ENCODE measurements at regions not wholly inside any gene's neighbourhood (a gene's known extent, or its start where the extent isn't known, plus 50 kb on each side); places are given as distances from the start of the nearest gene placed in this dataset.
"Not testable (repeated sequence)": the region's sequence is repeated elsewhere in the genome, so short reads cannot be mapped to it uniquely, and the experiment has no call there.

DNA sequence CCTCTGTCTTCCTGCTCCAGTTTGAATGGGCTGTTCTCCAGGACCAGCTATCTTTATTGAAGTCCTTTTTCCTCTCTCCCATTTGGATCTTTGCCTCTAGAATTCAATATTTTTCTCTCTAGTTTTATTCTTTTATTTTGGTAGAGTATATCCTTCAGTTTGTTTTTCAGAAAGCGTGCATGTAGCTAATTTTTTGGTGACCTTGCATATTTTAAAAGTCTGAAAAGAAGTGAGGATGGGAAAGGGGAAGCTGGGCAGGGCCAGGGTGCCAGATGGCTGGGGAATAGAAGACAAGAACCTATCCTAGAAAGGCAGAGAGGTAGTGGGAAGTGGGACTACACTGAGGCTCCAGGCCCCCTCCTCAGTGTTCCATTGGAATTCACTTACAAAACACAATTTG, 95.0 kb upstream of the ZBED5 start:
- DNase-seq (ENCODE audit: low read depth): no peak

DNA sequence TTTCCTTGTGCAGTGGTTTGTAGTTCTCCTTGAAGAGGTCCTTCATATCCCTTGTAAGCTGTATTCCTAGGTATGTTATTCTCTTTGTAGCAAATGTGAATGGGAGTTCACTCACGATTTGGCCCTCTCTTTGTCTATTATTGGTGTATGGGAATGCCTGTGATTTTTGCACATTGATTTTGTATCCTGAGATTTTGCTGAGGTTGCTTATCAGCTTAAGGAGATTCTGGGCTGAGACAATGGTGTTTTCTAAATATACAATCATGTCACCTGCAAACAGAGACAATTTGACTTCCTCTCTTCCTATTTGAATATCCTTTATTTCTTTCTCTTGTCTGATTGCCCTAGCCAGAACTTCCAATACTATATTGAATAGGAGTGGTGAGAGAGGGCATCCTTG, 90.1 kb upstream of the ZBED5 start:
- not testable (repeated sequence) for DNase-seq (ENCODE audit: low read depth)

DNA sequence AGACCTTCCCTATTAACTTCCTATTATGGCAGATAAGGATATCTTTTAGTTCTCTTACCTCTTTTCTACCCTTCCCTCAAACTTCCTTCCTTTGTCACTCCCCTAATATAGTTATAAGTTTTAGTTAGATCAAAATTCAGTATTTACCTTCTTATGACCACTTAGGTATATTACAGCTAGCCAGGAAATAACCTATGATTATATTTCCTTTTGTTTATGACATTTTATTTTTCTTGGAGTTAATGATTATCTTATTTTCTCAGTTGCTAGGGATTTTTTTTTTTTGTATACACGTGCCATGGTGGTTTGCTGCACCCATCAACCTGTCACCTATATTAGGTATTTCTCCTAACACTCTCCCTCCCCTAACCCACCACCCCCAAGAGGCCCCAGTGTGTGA, 88.2 kb upstream of the ZBED5 start:
- no peak for DNase-seq (ENCODE audit: low read depth)

DNA sequence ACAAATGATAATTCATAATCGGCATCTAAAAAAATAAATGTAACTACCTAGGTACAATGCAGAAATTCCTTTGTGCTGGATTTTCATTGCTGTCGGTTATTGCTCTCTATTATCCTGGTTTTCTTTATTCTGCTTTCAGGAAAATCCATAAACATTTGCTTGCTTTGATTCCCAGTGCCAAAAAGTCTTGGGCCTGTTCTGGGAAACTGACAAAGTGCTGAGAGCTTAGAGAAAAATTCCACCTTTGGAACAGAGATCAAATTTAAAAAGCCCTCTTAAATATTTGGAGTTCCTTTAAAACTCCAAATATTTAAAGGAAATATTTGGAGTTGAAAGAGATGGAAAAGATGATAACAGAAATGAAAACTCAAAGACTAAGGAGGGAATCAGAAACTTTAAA, 87.3 kb upstream of the ZBED5 start:
- no peak for DNase-seq (ENCODE audit: low read depth)

DNA sequence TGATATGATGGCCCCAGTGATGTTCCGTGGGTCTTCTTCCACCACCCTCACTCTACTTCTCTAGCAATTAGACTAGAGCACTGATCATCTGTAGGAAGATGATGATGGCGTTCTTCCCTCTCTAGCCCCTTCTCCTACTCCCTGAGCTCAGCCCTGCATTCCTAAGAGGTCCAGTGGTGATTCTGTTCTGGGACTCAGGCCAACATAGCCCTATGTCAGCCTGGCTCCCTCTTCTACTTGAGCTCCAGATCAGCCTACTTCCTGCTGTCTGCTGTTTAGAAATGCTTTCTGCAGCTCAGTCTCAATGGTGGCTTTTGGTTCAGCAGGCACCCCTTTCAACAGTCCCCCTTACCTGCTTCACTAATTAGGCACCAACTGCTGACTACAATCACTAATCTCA, 86.1 kb upstream of the ZBED5 start:
- DNase-seq (ENCODE audit: low read depth): no peak

DNA sequence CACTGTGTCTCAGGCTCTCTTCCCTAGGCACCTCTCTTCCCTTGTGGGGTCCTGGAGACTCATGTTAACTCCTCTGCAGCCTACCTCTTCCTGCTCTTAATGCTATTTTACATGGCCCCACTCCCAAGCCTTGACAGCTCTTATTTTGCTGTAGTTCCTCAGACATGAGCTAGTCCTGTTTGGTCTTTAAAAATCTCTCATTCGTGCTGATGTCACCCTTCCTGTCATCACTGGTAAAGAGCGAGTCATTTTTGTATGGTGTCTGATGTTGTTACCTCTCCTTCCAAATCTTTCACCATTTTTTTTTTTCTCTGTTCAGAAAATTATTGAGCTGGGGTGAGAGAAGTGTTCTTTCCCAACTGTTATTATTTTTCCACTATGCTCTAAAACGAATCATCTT, 84.8 kb upstream of the ZBED5 start:
- no peak for DNase-seq (ENCODE audit: low read depth)

DNA sequence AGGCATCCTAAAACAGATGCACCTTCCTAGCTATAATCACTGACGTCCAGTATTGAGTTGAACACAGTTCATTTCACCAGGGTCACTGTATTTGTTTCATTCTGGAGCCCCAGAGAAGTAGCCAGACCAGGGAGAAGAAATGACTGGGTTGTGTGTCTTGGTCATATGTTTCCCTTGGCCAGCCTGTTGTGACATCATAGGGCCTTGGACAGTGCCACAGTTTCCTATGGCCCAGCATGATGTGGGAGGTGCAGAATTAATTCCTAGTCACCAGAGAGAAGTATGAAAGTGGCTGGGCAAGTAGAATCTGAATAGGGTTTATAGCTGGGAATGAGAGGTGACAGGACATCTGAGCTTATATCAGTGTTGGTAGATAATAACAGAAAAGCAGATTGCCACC, 84.0 kb upstream of the ZBED5 start:
- DNase-seq (ENCODE audit: low read depth): no peak

DNA sequence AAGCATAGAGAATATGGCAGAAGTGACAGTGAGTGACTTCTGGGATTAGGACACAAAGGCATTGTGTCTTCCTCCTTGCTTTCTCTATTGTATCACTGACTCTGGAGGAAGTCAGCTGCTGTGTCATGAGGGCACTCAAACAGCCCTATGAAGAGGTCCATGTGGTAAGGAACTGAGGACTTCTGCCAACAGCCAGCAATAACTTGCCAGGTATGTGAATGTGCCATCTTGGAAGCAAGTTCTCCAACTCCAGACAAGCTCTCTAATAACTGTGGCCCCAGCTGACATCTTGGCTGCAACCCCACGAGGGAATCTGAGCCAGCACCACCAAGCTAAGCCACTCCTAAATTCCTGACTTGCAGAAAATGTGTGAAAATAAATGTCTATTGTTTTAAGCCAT, 83.6 kb upstream of the ZBED5 start:
- no peak for DNase-seq (ENCODE audit: low read depth)

DNA sequence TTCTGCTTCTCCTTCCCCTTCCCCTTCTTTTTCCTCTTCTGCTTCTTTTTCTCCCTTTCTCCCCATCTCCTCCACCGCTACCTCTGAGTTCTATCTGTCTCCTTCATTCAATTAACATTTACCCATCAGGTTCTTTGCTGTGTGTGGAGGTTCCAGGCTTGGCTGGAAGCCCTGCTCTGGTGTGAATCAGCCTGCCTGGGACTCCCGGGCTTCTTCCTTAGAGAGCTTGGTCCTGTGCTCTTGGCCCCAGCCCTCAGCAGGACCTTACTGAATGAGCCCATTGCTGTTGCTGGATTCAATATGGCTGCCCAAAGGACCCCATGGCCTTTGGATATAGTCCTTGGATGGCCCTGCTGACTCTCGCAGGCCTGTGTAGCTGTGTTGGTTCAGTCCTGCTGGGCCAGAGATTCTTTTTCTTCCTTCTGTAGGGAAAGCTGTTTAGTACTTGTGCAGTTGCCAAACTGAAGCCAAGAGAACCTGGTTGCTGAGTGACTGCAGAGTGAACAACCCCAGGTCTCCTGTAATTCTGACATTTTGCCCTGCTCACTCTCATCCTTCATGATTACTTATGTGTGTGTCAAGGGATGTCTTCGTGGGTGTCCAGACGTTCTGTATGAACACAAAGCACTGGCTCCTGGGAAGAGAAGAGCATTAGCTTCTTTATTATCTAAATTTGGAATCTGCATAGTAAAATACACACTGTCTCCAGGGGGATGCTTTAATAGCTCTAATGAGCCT, 81.0 kb upstream of the ZBED5 start:
- no peak for DNase-seq (ENCODE audit: low read depth)

DNA sequence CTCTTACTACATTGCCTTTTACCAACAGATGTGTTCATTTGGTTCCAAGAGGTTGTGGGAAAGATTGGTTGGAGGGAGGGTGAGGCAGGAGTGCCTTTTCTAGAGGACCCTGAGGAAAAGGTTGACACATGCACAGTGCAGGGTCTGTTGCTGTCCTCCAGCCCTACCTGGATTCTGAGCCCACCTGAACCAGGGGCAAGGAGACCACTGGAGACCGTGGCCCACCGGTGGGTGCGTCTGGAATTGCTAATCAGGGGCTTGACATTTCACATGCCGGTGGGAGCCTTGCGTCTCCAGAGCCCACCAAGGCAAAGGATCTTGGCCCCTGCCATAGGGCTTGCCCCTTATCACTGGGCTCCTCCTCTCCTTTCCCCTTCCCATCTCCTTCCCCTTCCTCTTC, 80.4 kb upstream of the ZBED5 start:
- DNase-seq (ENCODE audit: low read depth): no peak

DNA sequence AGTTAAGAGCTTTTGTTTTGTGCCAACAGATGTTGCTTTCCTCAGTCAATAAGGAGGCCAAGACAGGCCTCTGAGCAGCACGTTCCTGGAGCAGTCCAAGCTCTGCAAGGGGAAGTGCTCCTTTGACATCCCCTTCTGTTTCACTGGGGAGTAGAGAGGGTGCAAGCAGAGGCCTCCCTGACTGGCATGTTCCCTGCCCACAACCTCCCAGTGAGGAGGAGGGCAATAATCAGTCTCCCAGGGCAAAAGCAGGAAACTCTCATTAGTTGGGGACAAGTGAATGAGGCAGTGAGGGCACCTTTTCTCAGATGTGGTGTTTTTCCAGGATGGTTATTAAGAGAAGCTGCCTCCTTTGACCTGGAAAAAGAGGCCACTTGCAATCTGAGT, 79.5 kb upstream of the ZBED5 start:
- DNase-seq (ENCODE audit: low read depth): no peak

DNA sequence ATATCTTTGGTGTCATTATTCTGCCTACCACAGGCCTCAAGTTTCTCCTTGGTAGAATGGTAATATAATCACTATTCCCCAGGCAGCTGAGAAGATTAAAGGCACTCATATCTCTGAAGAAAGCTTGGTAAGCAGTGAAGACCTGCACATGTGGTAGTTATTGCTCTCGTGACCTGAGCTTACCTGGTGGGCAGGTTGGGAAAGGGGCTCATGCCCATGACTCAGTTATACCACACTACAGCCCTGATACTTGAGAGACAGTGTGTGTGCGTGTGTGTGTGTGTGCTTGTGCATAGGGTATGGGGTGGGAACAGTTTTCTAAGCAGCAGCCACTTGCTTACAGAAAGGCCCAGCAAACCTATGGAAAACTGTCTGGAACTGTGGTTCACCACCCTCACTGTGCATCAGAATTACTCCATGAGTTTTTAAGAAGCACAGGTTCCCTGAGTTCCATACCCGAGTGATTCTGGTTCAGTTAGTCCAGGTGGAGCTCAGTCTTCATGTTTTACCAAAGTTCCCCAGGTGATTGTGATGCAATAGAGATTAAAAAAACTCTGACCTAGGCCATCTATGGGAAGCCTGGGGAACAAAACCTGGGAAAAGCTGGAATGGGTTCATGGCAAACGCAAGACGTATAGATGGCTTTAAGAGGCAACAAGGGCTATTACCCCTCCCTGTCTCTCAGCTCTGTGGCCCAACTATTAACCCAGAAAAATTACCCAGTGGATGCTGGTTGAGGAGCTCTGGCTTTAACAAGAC, 79.0 kb upstream of the ZBED5 start:
- DNase-seq (ENCODE audit: low read depth): no peak

DNA sequence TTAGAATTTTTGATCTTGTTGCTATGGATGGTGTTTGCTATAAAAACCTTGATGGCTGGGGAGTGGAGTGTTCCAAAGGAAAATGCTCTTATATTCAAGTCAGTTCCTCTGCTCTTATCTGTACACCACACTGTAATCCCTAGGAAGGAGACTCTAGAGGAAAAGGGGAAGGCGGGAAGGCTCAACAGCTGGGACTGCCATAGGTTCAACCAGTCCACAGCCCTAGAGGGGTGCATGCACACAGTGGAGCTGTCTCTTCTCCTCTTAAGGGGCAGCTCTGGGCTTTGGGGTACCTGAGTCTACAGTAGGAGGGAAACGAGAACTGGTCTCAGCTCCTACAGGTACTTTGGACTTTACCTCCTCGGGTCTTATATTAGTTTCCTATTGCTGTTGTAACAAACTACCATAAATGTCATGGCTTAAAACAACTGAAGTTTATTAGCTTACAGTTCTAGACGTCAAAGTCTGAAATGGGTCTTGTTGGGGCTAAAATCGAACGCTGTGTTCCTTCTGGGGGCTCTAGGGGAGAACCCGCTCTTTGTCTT, 77.2 kb upstream of the ZBED5 start:
- no peak for DNase-seq (ENCODE audit: low read depth)

DNA sequence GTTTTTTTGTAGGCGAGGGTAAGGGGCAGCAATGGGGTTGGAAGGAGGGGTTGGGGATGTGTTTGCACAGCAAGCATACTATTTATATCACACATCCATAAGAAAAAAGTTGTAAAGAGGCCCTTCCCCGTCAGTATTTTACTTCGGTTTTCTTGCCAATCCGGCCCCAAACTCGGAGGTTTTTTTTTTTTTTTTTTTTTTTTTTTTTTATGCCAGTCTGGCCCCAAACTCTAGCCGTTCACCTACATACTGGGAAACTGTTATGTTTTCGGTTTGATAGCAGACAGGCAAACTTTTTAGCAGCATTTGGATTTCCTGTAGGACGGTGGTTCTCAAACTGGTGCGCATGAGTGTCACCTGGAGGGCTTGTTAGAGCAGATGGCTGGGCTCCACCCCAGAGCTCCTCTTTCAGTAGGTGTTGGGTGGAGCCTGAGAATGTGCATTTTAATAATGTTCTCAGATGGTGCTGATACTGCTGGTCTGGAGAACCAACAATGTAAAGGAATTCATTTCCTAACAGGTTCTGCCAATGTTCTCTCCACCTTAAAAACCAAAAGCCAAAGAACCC, 76.5 kb upstream of the ZBED5 start:
- no peak for DNase-seq (ENCODE audit: low read depth)

DNA sequence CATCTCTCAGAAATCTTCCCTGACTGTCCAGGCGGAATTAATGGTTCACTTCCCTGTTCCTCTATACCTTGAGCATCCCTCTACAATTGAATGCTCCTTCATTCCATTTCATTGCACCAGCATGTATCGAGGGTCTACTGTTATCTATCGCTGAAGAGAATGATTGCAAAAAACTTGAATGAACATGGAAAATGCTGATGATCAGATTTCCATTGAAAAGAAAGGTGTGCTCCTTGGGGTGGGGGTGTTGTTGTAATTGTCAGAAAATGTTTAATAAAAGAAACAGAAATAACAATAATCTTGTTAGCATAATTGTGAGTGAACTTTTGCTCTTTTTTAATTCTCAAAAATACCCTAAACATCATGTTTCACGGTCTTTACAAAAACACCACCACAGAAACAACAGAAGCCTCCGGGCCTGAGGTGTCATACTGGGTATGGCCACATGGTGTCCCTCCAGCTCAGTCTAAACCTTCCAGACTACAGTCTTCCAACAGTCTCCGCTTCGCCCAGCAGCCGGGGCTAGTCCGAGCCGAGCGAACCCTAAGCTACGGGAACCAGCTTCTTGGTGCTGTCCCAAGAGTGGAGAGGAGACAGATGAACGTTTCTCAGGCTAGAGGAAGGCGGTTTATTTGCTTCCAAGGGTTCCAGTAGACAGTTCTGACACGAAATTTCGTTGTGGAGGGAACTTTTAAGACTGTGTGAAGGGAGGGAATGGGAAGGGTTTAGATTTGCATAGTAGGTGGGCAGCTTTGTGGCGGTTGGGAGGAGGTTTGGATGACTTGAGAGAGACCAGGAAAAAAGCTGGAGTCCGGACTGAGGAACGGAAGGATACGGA, 75.8 kb upstream of the ZBED5 start:
- peak; percentile 92 for DNase-seq (ENCODE audit: low read depth)

DNA sequence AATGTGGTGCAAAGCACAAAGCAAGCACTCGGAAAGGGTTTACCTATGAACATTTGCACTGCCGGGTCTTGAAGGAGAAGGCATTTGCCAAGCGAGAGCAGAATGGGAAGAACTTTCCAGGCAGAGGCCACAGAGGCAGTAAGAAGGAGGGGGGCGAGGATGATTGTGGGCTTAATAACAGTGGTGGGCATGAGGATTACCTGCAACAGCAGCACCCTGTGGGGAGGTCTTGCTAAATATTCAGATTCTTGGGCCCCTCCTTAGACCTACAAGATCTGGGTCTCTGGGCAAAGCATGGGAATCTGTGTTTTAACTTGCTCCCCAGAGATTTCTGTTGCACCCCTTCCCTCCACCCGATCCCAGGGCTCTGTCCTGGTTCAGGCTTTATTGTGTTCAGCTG, 75.1 kb upstream of the ZBED5 start:
- no peak for DNase-seq (ENCODE audit: low read depth)

DNA sequence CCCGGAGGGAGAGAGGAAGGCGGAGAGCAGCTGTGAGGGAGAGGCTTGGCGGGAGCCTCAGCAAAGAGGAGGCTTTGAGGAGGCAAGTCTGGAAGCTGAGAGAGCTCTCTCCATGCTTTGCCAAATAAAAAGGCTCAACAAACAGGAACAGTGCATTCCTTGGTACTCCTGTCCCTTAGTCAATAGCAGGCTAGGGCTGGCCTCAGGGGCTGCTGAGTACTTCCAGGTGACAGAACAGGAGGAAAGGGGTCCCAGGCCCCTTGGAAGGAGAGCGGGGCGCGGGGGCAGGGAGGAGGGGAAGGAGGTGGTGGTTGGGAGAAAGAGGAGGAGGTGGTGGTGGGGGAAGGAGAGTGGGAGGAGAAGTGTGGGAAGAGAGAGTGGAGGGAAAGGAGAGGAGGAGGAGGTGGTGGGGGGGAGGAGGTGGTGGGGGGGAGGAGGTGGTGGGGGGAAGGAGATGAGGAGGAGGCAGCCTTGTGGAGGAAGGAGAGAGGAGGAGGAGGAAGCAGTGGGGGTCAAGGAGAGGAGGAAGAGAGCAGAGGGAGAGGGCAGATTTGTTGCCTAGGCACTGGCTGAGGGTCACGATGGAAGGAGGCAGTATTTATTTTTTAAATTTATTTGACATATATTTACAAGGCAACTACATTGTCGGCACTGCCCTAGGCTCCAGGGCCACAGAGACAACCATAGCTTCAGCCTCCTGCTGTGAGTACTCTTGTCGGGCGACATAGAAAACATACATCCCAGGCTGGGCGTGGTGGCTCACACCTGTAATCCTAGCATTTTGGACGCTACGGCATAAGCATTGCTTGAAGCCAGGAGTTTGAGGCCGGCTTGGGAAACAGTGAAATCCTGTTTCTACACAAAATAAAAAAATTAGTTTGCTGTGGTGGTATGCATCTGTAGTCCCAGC, 74.2 kb upstream of the ZBED5 start:
- no peak for DNase-seq (ENCODE audit: low read depth)

DNA sequence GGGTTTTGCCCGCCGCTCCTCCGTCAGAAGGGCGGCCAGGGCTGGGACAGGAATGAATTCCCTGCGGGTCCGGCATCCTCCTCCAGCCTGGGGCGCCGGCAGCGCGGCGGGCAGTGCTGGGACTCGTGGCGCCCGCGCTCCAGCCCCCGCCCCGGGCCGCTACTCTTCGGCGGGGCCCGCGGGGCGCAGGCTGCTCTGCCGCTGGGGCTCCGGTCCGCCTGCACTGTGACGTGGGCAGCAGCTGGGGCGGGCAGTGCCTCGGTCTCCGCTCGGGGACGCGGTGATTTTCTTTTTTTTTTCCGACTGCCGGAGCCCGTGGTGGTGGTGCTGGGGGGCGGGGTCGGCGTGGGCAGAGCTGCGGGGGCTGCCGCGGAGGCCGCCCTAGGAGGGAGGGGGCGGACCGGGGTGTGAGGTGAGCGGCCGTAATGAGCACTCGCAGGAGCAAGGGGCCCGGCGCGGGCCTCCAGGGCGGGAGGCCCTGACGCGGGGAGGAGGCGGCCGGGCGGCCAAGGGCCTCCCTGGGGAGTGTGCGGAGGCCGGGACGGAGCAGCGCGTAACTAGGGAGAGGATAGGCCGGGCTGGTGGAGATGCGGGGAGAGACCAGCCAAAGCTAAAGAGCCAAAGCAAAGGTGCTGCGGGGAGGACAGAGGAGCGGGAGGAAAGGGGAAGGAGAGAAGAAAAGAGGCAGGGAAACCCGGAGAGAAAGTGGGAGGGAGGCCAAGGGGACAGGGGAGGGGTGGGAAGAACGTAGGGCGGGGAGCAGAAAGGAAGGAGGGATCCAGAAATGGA, 73.3 kb upstream of the ZBED5 start:
- peak; percentile 76 for DNase-seq (ENCODE audit: low read depth)

DNA sequence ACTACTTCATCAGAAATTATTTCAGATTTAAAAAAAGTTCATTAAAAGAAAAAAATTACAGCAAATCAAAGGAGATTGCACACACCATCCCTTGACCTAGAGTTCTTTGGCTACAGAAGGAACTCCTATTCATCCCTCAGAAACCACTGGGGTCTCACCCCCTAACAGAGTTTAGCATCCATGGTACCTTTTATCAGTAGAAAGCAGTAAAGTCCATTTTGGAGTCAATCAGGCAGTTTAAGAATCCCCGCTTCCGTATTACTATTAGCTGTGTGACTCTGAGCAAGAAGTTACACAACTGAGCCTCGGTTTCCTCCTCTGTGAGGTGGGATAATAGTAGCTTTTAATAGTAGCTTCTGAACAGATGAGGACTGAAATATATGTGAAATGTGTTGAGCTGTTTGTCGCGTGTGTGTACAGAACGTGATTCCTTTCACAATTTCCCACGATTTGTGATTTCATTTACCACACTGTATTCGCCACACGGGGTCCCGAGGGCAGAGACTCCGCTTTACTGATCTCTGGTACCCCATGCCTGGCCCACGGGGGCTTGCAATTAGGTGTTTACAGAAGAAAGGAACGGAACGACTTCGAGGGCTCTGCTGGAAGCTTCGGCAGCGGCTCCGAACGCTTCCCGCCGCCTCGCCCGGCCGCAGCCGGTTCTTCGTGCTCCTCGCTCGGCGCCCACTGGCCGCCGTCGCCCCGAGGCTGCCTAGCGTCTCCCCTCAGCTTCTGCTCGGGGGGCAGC, 72.5 kb upstream of the ZBED5 start:
- no peak for DNase-seq (ENCODE audit: low read depth)

DNA sequence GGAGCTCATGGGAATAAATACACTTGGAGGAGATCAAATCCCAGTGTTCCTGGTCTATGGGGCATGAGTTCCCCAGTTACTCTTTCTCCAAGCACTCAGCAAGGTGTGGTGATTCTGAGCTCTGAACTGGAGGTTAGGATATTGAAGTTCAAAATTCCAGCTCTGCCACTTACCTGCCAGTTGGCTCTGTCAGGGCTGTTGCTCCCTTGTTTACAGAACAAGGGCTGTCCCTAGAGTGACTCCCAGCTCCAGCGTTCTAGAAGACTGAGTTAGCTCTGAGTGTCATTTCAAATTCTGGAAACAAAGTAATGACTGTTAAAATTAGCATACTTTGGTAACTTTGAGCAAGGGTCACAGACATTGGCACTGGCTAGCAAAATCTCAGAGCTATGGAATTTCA, 69.7 kb upstream of the ZBED5 start:
- DNase-seq (ENCODE audit: low read depth): no peak
